ENCODE measurements at regions not wholly inside any gene's neighbourhood (a gene's known extent, or its start where the extent isn't known, plus 50 kb on each side); places are given as distances from the start of the nearest gene placed in this dataset.

DNA sequence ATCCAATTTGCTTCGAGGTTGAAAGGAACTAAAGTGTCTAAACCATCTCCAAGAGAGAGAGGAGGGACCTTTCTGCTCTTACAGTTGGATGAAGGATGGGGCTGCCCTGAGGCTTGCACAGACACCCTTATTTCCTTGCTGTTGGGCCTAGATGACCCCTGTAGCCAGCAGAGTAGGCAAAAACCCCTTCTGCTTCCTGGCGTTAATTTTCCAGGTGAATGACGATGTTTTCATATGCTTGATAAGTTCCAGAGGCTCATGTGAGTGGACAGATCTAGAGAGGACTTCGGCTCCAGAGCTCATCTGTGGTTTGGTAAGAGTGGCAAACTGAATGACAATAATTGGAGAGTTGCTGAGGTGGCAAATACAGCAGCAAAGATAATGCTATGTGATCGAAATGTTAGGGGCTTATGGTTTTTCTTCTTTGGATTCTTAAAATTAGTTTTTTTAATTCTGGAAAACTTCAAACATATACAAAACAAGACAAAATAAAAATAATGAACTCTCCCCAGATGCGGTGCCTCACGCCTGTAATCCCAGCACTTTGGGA lies 98.6 kb upstream of the MAP4K3 start:
- TF ChIP-seq, protein P1, sequence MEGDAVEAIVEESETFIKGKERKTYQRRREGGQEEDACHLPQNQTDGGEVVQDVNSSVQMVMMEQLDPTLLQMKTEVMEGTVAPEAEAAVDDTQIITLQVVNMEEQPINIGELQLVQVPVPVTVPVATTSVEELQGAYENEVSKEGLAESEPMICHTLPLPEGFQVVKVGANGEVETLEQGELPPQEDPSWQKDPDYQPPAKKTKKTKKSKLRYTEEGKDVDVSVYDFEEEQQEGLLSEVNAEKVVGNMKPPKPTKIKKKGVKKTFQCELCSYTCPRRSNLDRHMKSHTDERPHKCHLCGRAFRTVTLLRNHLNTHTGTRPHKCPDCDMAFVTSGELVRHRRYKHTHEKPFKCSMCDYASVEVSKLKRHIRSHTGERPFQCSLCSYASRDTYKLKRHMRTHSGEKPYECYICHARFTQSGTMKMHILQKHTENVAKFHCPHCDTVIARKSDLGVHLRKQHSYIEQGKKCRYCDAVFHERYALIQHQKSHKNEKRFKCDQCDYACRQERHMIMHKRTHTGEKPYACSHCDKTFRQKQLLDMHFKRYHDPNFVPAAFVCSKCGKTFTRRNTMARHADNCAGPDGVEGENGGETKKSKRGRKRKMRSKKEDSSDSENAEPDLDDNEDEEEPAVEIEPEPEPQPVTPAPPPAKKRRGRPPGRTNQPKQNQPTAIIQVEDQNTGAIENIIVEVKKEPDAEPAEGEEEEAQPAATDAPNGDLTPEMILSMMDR (conservative IDR thresholded peaks at IDR 0.05), result no peak
- no peak for TF ChIP-seq EZH2 (IDR thresholded peaks at IDR 0.05; ENCODE audit: low read depth)
